ENCODE measurements at regions not wholly inside any gene's neighbourhood (a gene's known extent, or its start where the extent isn't known, plus 50 kb on each side); places are given as distances from the start of the nearest gene placed in this dataset.

DNA sequence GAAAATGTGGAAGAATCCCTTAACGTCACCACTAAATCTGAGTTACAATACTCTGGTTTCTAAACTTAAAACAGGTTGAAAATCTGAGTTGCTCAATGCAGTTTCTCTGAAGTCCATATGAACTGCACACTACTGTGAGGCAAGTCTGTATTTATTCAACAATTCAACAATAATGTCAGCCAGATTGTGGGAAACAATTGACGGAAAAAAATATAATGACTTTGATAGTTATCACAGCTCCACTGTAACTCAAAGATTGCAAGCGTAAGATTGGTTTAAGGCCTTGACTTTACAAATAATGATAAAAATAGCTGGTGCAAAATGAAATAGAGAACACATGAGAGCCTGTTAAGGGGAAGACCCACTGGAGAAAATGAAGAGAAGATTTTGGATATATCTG lies 219.4 kb upstream of the CCDC150 start (continued):
- TF ChIP-seq, protein P1, sequence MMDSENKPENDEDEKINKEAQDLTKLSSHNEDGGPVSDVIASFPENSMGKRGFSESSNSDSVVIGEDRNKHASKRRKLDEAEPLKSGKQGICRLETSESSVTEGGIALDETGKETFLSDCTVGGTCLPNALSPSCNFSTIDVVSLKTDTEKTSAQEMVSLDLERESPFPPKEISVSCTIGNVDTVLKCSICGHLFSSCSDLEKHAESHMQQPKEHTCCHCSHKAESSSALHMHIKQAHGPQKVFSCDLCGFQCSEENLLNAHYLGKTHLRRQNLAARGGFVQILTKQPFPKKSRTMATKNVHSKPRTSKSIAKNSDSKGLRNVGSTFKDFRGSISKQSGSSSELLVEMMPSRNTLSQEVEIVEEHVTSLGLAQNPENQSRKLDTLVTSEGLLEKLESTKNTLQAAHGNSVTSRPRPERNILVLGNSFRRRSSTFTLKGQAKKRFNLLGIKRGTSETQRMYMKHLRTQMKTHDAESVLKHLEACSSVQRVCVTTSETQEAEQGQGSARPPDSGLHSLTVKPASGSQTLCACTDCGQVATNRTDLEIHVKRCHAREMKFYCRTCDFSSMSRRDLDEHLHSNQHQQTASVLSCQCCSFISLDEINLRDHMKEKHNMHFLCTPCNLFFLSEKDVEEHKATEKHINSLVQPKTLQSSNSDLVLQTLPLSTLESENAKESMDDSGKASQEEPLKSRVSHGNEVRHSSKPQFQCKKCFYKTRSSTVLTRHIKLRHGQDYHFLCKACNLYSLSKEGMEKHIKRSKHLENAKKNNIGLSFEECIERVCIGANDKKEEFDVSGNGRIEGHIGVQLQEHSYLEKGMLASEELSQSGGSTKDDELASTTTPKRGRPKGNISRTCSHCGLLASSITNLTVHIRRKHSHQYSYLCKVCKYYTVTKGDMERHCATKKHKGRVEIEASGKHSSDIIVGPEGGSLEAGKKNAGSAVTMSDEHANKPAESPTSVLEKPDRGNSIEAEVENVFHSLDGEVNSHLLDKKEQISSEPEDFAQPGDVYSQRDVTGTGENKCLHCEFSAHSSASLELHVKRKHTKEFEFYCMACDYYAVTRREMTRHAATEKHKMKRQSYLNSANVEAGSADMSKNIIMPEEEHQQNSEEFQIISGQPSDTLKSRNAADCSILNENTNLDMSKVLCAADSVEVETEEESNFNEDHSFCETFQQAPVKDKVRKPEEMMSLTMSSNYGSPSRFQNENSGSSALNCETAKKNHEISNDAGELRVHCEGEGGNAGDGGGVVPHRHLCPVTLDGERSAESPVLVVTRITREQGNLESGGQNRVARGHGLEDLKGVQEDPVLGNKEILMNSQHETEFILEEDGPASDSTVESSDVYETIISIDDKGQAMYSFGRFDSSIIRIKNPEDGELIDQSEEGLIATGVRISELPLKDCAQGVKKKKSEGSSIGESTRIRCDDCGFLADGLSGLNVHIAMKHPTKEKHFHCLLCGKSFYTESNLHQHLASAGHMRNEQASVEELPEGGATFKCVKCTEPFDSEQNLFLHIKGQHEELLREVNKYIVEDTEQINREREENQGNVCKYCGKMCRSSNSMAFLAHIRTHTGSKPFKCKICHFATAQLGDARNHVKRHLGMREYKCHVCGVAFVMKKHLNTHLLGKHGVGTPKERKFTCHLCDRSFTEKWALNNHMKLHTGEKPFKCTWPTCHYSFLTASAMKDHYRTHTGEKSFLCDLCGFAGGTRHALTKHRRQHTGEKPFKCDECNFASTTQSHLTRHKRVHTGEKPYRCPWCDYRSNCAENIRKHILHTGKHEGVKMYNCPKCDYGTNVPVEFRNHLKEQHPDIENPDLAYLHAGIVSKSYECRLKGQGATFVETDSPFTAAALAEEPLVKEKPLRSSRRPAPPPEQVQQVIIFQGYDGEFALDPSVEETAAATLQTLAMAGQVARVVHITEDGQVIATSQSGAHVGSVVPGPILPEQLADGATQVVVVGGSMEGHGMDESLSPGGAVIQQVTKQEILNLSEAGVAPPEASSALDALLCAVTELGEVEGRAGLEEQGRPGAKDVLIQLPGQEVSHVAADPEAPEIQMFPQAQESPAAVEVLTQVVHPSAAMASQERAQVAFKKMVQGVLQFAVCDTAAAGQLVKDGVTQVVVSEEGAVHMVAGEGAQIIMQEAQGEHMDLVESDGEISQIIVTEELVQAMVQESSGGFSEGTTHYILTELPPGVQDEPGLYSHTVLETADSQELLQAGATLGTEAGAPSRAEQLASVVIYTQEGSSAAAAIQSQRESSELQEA (IDR thresholded peaks at IDR 0.05; ENCODE audit: low read depth): no peak

DNA sequence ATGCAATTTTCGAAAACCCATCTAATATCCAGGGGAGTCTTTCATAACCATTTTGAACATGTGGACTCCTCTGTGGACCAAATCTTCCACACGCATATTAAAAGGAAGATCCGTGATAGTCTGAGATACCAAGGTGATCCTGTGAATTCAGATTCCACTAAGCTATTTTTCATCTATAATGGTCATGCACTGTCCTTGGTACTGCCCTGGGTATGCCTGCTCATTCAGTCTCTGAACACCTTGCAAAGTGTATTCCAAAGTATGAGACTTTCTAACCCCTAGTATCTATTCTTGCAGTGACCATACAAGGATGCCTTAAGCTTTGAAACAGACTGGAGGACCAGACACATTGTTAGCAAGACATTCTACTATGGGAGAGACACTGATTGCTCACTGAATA lies 217.6 kb upstream of the CCDC150 start:
- in situ Hi-C loops (cut with MboI): no loop called here
- no peak for FAIRE-seq

More for the DNA sequence above, 217.6 kb upstream of the CCDC150 start:
- Histone ChIP-seq H3K9ac (ENCODE audit: insufficient read depth in 1 of 2, low read depth in 2 of 2, low read length in 2 of 2) (no peak overlapping the region), H3K9me3 (replicated peaks; ENCODE audit: control insufficient read depth, insufficient read depth, low read depth, low read length) (no peaks in the 10 kb centered on the region), H3K4me3 (no peak overlapping the region), H2AFZ (ENCODE audit: low read depth, low read length) (no peak overlapping the region), H3K79me2 (ENCODE audit: control insufficient read depth, insufficient read depth, low read length) (no peaks in the 10 kb centered on the region), H3K9me1 (ENCODE audit: control insufficient read depth, insufficient read depth, low read length) (no peaks in the 10 kb centered on the region), H3K4me2 (ENCODE audit: insufficient read depth, low read length) (no peak overlapping the region), H3K36me3 (ENCODE audit: control insufficient read depth, insufficient read depth, low read length) (no peaks in the 10 kb centered on the region), H3K4me1 (replicated peaks in 1 of 2; ENCODE audit: control insufficient read depth in 2 of 2, insufficient read depth in 2 of 2, low read length in 2 of 2) (no peaks in the 10 kb centered on the region), H3K27ac (ENCODE audit: extremely low read depth, low read depth, low read length) (no peak overlapping the region), H3K27me3 (ENCODE audit: control insufficient read depth in 2 of 2, insufficient read depth in 2 of 2, low read length in 2 of 2) (no peaks in the 10 kb centered on the region), H4K20me1 (replicated peaks; ENCODE audit: control insufficient read depth, insufficient read depth, low read length) (no peaks in the 10 kb centered on the region)
- DNase-seq (ENCODE audit: extremely low read depth in 1 of 4, low spot score in 3 of 4): no peak
- ChIA-PET CTCF (ENCODE audit: low intra/inter-chr PET ratio) (interaction anchor here (0.9 kb wide), 1 partner anchor 33 kb away, joined by 3 read pairs; no protein-coding TSS in a partner anchor), POLR2A (no interaction called here)
- 37% methylated on average over 3 of the region's 3 CpGs for WGBS (ENCODE audit: insufficient coverage, low coverage, missing lambda C conversion rate)
- intact Hi-C loops (cut with micrococcal nuclease): no loop called here
- no peak for ATAC-seq
- peak; percentile 57; the same call in 1 of the 2 replicates for TF ChIP-seq MIER1 (IDR thresholded peaks at IDR 0.05; ENCODE audit: low read depth)
- peak; percentile 91 for TF ChIP-seq EHMT2 (IDR thresholded peaks at IDR 0.05)
- TF ChIP-seq CBFB (CRISPR knock-in tag; IDR thresholded peaks at IDR 0.05): no peak
- TF ChIP-seq, protein P2, sequence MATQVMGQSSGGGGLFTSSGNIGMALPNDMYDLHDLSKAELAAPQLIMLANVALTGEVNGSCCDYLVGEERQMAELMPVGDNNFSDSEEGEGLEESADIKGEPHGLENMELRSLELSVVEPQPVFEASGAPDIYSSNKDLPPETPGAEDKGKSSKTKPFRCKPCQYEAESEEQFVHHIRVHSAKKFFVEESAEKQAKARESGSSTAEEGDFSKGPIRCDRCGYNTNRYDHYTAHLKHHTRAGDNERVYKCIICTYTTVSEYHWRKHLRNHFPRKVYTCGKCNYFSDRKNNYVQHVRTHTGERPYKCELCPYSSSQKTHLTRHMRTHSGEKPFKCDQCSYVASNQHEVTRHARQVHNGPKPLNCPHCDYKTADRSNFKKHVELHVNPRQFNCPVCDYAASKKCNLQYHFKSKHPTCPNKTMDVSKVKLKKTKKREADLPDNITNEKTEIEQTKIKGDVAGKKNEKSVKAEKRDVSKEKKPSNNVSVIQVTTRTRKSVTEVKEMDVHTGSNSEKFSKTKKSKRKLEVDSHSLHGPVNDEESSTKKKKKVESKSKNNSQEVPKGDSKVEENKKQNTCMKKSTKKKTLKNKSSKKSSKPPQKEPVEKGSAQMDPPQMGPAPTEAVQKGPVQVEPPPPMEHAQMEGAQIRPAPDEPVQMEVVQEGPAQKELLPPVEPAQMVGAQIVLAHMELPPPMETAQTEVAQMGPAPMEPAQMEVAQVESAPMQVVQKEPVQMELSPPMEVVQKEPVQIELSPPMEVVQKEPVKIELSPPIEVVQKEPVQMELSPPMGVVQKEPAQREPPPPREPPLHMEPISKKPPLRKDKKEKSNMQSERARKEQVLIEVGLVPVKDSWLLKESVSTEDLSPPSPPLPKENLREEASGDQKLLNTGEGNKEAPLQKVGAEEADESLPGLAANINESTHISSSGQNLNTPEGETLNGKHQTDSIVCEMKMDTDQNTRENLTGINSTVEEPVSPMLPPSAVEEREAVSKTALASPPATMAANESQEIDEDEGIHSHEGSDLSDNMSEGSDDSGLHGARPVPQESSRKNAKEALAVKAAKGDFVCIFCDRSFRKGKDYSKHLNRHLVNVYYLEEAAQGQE (IDR thresholded peaks at IDR 0.05; ENCODE audit: borderline replicate concordance): peak; percentile 93
- TF ChIP-seq, protein P2 (CRISPR knock-in tag; IDR thresholded peaks at IDR 0.05; ENCODE audit: low read depth): no peak
- BruUV-seq (replicated peaks): no TSS peak
